SK-N-SH treated with all-trans-retinoic acid at 6 μM for 48 hours (cell line): ENCODE measurements at regions not wholly inside any gene's neighbourhood (a gene's known extent, or its start where the extent isn't known, plus 50 kb on each side); places are given as distances from the start of the nearest gene placed in this dataset.
A peak's percentile ranks its signal among the peaks of the same experiment; 100 is the strongest.

Experiments used
- ATAC-seq: fragments of 200-7000 bp; cut with Tn5 transposase; 3 replicates; pipeline ENCODE4 v1.9.1; 2020; ENCODE audit warnings: mild to moderate bottlenecking, moderate library complexity
- ARNTL ChIP-seq: fragments of 450-650 bp; formaldehyde crosslinking; IDR thresholded peaks from 2 replicates; pipeline ENCODE4 v1.5.0; 2020; ENCODE audit warnings: low read depth, mild to moderate bottlenecking, moderate library complexity, borderline replicate concordance
- BACH2 ChIP-seq: fragments of 250-450 bp; sonication (Bioruptor Pico); IDR thresholded peaks from 2 replicates; pipeline ENCODE4 v1.9.0; 2021; ENCODE audit warnings: mild to moderate bottlenecking, borderline replicate concordance
- CREB5 ChIP-seq: fragments of 250-450 bp; sonication (Bioruptor Pico); IDR thresholded peaks from 2 replicates; pipeline ENCODE4 v1.5.1; 2020; ENCODE audit warnings: low read depth, mild to moderate bottlenecking, moderate library complexity
- CSRNP3 ChIP-seq: fragments of 250-450 bp; sonication (Bioruptor Pico); IDR thresholded peaks from 2 replicates; pipeline ENCODE4 v1.5.1; 2021; ENCODE audit warnings: mild to moderate bottlenecking, moderate library complexity
- GLIS3 ChIP-seq: fragments of 250-450 bp; sonication (Bioruptor Pico); IDR thresholded peaks from 2 replicates; pipeline ENCODE4 v1.5.0; 2020; ENCODE audit warnings: mild to moderate bottlenecking, moderate library complexity
- ISL1 ChIP-seq: fragments of 250-450 bp; sonication (Bioruptor Pico); IDR thresholded peaks from 2 replicates; pipeline ENCODE4 v2.1.2; 2022; ENCODE audit warnings: mild to moderate bottlenecking, moderate library complexity
- OSR1 ChIP-seq: fragments of 250-450 bp; sonication (Bioruptor Pico); IDR thresholded peaks from 2 replicates; pipeline ENCODE4 v1.8.0; 2022; ENCODE audit warnings: moderate library complexity, mild to moderate bottlenecking, inconsistent platforms
- POU6F1 ChIP-seq: fragments of 250-450 bp; sonication (Bioruptor Pico); IDR thresholded peaks from 2 replicates; pipeline ENCODE4 v1.8.0; 2021; ENCODE audit warnings: low read depth, mild to moderate bottlenecking, moderate library complexity, borderline replicate concordance
- PPARA ChIP-seq: fragments of 250-450 bp; sonication (Bioruptor Pico); IDR thresholded peaks from 2 replicates; pipeline ENCODE4 v1.5.0; 2020; ENCODE audit warnings: mild to moderate bottlenecking, borderline replicate concordance
- SNAI2 ChIP-seq: fragments of 250-450 bp; sonication (Bioruptor Pico); IDR thresholded peaks from 2 replicates; pipeline ENCODE4 v1.5.0; 2020; ENCODE audit warnings: mild to moderate bottlenecking, moderate library complexity
- TCF4 ChIP-seq: fragments of 250-450 bp; sonication (Bioruptor Pico); IDR thresholded peaks from 2 replicates; pipeline ENCODE4 v1.8.0; 2021; ENCODE audit warnings: mild to moderate bottlenecking, moderate library complexity, borderline replicate concordance
- TOX ChIP-seq: fragments of 250-450 bp; sonication (Bioruptor Pico); IDR thresholded peaks from 2 replicates; pipeline ENCODE4 v1.8.0; 2021; ENCODE audit warnings: mild to moderate bottlenecking, moderate library complexity, borderline replicate concordance
- ZC3H10 ChIP-seq: fragments of 250-450 bp; sonication (Bioruptor Pico); IDR thresholded peaks from 2 replicates; pipeline ENCODE4 v1.5.1; 2021; ENCODE audit warnings: mild to moderate bottlenecking, moderate library complexity
- ZFP3 ChIP-seq: fragments of 250-450 bp; sonication (Bioruptor Pico); IDR thresholded peaks from 2 replicates; pipeline ENCODE4 v1.5.0; 2020; ENCODE audit warnings: mild to moderate bottlenecking, moderate library complexity
- ZFP30 ChIP-seq: fragments of 450-650 bp; formaldehyde crosslinking; IDR thresholded peaks from 2 replicates; pipeline ENCODE4 v1.5.0; 2022; ENCODE audit warnings: mild to moderate bottlenecking, moderate library complexity
- ZNF565 ChIP-seq: fragments of 450-650 bp; formaldehyde crosslinking; conservative IDR thresholded peaks from 2 replicates; pipeline ENCODE4 v1.5.0; 2020; ENCODE audit warnings: low read depth, mild to moderate bottlenecking, moderate library complexity
- ZNF70 ChIP-seq: fragments of 450-650 bp; formaldehyde crosslinking; IDR thresholded peaks from 2 replicates; pipeline ENCODE4 v1.5.0; 2020; ENCODE audit warnings: mild to moderate bottlenecking, moderate library complexity
- ZNF8 ChIP-seq: fragments of 450-650 bp; formaldehyde crosslinking; IDR thresholded peaks from 2 replicates; pipeline ENCODE4 v1.5.0; 2020; ENCODE audit warnings: mild to moderate bottlenecking, moderate library complexity
- TF ChIP-seq, protein P1 (sequence below): fragments of 250-450 bp; sonication (Bioruptor Pico); IDR thresholded peaks from 2 replicates; pipeline ENCODE4 v1.8.0; 2020; ENCODE audit warnings: mild to moderate bottlenecking, moderate library complexity, borderline replicate concordance
- TF ChIP-seq, protein P2 (sequence below): fragments of 250-450 bp; sonication (Bioruptor Pico); IDR thresholded peaks from 2 replicates; pipeline ENCODE4 v1.5.0; 2020; ENCODE audit warnings: mild to moderate bottlenecking, moderate library complexity

- ATAC-seq: peak; percentile 93
- TF ChIP-seq TOX (CRISPR knock-in tag) (no peak), GLIS3 (CRISPR knock-in tag) (no peak)
Measured at GRCh38 chr2:120559401-120559800, 176.3 kb upstream of the GLI2 start.

DNA sequence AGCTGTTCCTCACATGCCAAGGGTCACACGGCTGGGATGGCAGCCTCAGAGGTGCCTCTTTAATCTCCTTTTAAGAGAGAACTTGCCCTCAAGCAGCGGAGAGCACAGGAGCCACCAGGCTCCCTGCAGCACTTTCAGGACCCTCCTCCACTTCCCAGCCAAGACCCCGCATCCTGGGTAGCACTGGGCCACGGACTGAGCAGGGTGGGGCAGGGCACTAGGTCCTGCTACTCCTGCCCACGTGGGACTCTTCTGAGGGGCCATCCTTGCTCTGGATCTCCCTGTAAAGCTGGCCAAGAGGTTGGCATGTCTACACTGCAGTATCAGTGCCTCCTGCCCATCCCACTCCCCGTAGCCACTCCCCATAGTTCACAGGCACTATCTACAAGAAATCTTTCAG, 175.3 kb upstream of the GLI2 start:
- ATAC-seq: no peak
- TF ChIP-seq ZNF565 (CRISPR knock-in tag) (no peak), ZFP3 (CRISPR knock-in tag) (no peak), CREB5 (CRISPR knock-in tag) (no peak), OSR1 (CRISPR knock-in tag) (no peak), ZC3H10 (CRISPR knock-in tag) (no peak), BACH2 (no peak), ZNF70 (CRISPR knock-in tag) (no peak), PPARA (CRISPR knock-in tag) (no peak), ISL1 (CRISPR knock-in tag) (no peak), POU6F1 (CRISPR knock-in tag) (no peak), CSRNP3 (no peak), ARNTL (CRISPR knock-in tag) (no peak), ZNF8 (CRISPR knock-in tag) (no peak), GLIS3 (CRISPR knock-in tag) (no peak)
- TF ChIP-seq, protein P1, sequence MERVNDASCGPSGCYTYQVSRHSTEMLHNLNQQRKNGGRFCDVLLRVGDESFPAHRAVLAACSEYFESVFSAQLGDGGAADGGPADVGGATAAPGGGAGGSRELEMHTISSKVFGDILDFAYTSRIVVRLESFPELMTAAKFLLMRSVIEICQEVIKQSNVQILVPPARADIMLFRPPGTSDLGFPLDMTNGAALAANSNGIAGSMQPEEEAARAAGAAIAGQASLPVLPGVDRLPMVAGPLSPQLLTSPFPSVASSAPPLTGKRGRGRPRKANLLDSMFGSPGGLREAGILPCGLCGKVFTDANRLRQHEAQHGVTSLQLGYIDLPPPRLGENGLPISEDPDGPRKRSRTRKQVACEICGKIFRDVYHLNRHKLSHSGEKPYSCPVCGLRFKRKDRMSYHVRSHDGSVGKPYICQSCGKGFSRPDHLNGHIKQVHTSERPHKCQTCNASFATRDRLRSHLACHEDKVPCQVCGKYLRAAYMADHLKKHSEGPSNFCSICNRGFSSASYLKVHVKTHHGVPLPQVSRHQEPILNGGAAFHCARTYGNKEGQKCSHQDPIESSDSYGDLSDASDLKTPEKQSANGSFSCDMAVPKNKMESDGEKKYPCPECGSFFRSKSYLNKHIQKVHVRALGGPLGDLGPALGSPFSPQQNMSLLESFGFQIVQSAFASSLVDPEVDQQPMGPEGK (CRISPR knock-in tag): no peak
- TF ChIP-seq, protein P2, sequence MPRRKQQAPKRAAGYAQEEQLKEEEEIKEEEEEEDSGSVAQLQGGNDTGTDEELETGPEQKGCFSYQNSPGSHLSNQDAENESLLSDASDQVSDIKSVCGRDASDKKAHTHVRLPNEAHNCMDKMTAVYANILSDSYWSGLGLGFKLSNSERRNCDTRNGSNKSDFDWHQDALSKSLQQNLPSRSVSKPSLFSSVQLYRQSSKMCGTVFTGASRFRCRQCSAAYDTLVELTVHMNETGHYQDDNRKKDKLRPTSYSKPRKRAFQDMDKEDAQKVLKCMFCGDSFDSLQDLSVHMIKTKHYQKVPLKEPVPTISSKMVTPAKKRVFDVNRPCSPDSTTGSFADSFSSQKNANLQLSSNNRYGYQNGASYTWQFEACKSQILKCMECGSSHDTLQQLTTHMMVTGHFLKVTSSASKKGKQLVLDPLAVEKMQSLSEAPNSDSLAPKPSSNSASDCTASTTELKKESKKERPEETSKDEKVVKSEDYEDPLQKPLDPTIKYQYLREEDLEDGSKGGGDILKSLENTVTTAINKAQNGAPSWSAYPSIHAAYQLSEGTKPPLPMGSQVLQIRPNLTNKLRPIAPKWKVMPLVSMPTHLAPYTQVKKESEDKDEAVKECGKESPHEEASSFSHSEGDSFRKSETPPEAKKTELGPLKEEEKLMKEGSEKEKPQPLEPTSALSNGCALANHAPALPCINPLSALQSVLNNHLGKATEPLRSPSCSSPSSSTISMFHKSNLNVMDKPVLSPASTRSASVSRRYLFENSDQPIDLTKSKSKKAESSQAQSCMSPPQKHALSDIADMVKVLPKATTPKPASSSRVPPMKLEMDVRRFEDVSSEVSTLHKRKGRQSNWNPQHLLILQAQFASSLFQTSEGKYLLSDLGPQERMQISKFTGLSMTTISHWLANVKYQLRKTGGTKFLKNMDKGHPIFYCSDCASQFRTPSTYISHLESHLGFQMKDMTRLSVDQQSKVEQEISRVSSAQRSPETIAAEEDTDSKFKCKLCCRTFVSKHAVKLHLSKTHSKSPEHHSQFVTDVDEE: no peak

DNA sequence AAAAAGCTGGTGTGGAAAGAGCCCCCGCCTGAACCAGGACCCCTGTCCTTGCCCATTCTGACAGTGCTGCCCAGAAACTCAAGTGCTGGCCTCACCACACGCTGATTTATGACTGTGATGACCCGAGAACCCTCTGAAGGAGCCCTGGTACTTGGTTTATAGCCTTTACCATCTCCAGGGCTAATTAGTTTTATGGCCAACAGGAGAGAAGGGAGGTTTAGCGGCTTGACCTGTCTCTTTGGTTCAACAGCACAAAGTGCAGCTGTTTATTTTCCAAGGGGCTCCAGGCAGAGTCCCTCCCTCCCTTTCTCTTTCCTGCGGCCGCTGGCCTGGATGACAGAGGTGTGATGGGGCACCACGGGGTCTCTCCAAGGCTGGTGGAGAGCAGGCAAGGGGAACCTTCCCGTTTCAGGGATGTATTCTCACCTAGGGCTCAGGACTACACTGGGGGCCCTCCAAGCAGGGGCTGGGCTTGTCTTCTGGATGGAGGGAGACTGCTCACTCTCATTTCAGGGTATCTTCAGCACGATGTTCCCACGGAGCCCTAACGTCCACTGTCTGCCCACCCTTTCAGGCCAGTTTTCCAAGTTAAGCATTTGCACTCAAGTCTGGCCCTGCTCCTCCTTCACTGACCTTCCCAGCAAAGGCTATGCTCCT, 174.2 kb upstream of the GLI2 start:
- TF ChIP-seq ZFP30 (CRISPR knock-in tag) (no peak), ZNF565 (CRISPR knock-in tag) (no peak), BACH2 (no peak), TCF4 (no peak), ZNF70 (CRISPR knock-in tag) (no peak), SNAI2 (CRISPR knock-in tag) (no peak), ZFP3 (CRISPR knock-in tag) (no peak)
- TF ChIP-seq, protein P2: no peak
- TF ChIP-seq, protein P1 (CRISPR knock-in tag): no peak
- no peak for ATAC-seq
